ENCODE measurements at regions not wholly inside any gene's neighbourhood (a gene's known extent, or its start where the extent isn't known, plus 50 kb on each side); places are given as distances from the start of the nearest gene placed in this dataset.

- DNase-seq = no peak
These were observed 54.5 kb upstream of the C3orf80 start for GRCh38 chr3:160170409-160171370.

- DNase-seq = no peak
These were observed 53.4 kb upstream of the C3orf80 start for GRCh38 chr3:160171813-160172212.

DNA sequence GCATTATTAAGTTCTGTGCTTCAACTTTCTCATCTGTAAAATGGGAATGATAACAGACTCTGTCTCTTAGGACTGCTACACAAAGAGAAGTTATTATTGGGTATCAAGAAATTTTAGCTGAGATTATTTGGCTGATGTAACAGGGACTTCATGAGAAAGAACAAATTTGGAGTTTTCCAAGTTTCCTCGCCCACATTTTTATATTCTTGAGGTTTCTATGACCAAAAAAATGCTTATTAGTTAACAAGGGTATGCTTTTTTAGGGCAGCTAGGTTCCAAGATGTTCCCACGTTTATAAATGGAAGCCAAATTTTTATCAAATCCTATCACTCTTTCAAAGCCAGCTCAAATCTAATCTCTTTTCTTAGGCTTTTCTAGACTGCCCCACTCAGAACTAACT is 50.6 kb upstream of the C3orf80 start:
- DNase-seq = no peak

Data from NCI-H1417 treated with DMSO at 0.1 percent for 48 hours (cell line).